ENCODE measurements at regions not wholly inside any gene's neighbourhood (a gene's known extent, or its start where the extent isn't known, plus 50 kb on each side); places are given as distances from the start of the nearest gene placed in this dataset.
A peak's percentile ranks its signal among the peaks of the same experiment; 100 is the strongest.
"Not testable (repeated sequence)": the region's sequence is repeated elsewhere in the genome, so short reads cannot be mapped to it uniquely, and the experiment has no call there.

DNA sequence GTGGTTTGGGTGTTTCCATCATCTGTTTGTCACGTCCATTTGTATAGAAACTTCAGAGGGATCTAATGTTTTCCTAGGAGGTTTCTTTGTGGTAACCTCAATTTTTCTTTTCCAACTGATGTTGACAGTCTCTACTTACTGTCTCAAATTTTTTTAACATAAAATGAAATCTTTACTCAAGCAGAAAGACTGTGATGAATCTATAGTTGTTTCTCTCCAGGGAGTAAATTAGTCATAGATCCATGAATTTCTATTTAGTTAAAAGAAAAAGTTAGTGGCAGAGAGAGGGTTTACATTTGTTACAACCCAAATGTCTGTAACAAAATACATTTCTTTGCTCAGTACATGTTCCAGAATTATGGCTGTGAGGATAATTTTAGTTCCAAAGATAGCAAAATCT lies 161.6 kb downstream of the DISP1 start:
- no peak for TF ChIP-seq ZFX (IDR thresholded peaks at IDR 0.05; ENCODE audit: borderline replicate concordance)
- no peak overlapping the region for H3K27ac ChIP-seq

DNA sequence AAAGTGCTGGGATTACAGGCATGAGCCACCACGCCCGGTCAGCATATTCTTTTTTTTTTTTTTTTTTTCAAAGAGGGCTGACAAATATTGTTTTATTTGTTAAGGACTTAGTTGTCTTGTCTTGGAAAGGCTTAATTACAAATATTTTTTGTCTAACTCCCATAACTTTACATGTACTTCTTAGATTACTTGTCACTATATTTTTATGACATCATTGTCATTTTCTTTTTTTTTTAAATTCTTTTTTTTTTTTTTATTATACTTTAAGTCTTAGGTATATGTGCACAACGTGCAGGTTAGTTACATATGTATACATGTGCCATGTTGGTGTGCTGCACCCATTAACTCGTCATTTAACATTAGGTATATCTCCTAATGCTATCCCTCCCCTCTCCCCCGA lies 162.5 kb downstream of the DISP1 start:
- H3K27ac ChIP-seq, result not testable (repeated sequence)

DNA sequence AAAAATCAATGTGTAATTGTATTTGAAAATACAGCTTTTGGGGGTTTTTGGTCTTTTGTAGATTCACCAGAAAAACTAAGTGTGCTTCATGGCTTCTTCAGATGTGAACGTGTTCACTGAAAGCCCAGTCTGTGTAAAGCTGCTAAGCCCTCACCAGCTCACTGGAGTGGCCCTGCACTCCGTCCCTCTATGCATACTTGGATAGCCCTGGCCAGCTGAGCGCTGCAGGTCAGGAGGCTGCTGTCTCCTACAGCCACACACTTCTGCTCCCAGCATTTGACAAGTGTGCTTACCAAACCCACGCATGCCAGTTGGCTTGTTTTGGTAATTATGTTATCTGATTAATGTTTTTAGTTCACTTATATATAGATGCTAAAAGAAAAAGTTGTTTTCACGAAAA lies 163.5 kb downstream of the TLR5 start:
- H3K27ac ChIP-seq, result no peak overlapping the region
- TF ChIP-seq, protein P1, sequence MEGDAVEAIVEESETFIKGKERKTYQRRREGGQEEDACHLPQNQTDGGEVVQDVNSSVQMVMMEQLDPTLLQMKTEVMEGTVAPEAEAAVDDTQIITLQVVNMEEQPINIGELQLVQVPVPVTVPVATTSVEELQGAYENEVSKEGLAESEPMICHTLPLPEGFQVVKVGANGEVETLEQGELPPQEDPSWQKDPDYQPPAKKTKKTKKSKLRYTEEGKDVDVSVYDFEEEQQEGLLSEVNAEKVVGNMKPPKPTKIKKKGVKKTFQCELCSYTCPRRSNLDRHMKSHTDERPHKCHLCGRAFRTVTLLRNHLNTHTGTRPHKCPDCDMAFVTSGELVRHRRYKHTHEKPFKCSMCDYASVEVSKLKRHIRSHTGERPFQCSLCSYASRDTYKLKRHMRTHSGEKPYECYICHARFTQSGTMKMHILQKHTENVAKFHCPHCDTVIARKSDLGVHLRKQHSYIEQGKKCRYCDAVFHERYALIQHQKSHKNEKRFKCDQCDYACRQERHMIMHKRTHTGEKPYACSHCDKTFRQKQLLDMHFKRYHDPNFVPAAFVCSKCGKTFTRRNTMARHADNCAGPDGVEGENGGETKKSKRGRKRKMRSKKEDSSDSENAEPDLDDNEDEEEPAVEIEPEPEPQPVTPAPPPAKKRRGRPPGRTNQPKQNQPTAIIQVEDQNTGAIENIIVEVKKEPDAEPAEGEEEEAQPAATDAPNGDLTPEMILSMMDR (IDR thresholded peaks at IDR 0.05), result no peak
- no peak for TF ChIP-seq ZFX (IDR thresholded peaks at IDR 0.05; ENCODE audit: borderline replicate concordance)

DNA sequence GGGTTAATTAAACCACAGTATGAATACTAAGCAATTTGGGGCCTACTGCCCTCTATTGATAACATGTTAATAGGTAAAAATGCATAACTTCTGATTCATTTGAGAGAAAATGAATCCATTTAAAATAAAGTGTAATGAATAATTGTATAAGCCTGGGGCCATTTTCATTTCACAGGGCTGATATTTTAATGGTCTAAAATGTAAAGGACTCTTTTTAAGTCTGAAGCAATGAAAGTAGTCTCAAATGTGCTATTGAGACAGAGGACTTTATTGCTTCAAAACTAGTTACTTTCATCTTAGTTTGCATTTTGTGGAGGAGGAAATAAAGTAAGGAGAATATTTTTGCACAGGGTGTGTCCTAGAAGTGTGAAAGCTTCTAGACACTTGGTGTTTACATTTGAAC lies 155.4 kb downstream of the TLR5 start:
- TF ChIP-seq, protein P1 (IDR thresholded peaks at IDR 0.05), result peak; percentile 42; the same call in 1 of the 2 replicates
- no peak for TF ChIP-seq ZFX (IDR thresholded peaks at IDR 0.05; ENCODE audit: borderline replicate concordance)
- H3K27ac ChIP-seq, result no peak overlapping the region

DNA sequence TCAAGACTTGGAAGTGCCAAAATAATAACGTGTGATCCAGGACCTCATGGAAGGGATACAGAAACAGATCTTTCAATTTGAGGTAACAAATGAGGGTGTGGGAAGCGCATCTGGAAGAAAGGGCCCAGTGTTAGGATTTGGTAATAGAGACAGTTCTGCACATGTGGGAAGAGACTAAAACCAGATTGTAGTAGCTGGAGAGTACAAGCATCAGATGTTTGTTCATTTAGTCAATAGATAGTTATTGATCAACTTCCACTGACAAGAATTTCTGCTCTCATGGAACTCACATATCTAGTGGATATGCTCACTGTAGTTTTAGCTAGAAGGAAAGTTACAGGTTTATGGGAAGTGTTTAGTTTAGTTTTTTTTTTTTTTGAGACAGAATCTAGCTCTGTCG lies 153.6 kb downstream of the TLR5 start:
- H3K27ac ChIP-seq, result no peak overlapping the region
- no peak for TF ChIP-seq ZFX (IDR thresholded peaks at IDR 0.05; ENCODE audit: borderline replicate concordance)
- TF ChIP-seq, protein P1 (IDR thresholded peaks at IDR 0.05), result no peak

DNA sequence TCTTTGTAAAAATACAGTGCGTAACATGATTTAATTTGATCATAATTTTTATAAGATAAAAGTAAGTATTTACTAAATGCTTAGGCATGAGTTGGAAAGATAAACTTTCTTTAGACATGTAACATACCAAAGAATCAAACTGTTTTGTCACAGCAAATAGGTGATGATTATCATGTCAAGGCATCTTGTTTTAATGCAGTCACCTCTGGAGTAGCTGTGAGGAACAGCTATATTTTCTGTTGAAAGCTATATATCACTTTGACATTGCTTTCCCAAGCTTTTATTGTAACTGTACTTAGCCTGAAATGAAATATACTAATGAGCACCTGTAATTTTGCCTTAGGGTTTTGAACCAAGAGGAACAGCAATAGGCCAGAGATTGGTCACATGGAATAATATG lies 151.9 kb downstream of the TLR5 start:
- no peak overlapping the region for H3K27ac ChIP-seq

DNA sequence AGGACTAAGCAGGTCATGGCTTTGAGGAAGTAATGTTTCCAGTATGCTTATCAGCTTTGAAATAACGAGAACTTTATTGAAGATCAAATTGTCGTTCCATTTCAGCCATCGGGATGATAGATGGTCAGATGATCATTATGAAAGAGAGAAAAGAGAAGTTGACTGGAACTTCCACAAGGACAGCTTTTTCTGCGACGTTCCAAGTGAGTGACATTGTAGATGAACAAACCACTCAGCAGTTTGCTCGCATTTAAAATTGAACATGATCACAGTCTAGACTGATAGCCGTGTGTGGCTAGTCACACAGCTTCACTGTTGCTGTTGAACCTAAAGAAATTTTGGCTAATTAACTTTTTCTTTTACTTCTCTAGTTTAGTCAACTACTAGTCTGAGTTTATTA lies 151.1 kb downstream of the TLR5 start:
- H3K27ac ChIP-seq, result no peak overlapping the region
- no peak for TF ChIP-seq ZFX (IDR thresholded peaks at IDR 0.05; ENCODE audit: borderline replicate concordance)
- TF ChIP-seq, protein P1 (IDR thresholded peaks at IDR 0.05), result no peak

More for the DNA sequence above, 151.9 kb downstream of the TLR5 start:
- TF ChIP-seq, protein P1 (IDR thresholded peaks at IDR 0.05), result no peak
- no peak for TF ChIP-seq ZFX (IDR thresholded peaks at IDR 0.05; ENCODE audit: borderline replicate concordance)

DNA sequence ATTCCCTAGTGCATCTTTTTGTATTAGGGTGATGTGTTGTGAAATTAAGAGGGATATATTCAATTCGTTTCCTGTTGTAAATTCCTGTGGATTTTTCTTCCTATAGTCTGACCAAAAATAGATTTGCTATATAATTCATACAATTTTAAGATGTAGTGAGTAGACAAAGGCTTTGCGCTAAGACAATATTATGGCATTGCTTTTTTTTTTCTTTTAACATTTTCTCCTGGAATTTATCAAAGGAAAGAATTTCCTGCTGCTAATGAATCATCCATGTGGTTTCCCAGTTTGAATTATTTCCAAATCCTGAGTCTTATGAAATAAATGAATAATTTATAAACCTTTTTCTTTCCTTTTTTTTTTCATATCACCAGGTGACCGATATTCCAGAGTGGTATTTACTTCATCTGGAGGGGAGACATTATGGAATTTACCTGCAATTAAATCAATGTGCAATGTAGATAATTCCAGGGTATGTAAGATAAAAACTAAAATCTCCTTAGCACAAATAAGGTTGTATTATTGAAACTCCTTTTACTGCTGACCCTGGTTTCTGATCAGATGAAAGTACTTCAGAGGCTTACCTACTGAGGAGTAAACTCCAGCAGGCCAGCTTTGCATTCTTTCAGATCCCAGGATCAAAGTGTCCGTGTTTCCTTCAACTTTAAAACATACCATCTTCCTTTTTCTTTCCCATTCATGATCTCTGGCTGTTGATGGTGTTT lies 148.4 kb downstream of the TLR5 start:
- no peak overlapping the region for H3K27ac ChIP-seq

More for the DNA sequence above, 148.4 kb downstream of the TLR5 start:
- TF ChIP-seq, protein P1 (IDR thresholded peaks at IDR 0.05), result no peak
- no peak for TF ChIP-seq ZFX (IDR thresholded peaks at IDR 0.05; ENCODE audit: borderline replicate concordance)
